Cerebellar cortex (tissue), 1 donor: ENCODE measurements at regions not wholly inside any gene's neighbourhood (a gene's known extent, or its start where the extent isn't known, plus 50 kb on each side); places are given as distances from the start of the nearest gene placed in this dataset.
"Not testable (repeated sequence)": the region's sequence is repeated elsewhere in the genome, so short reads cannot be mapped to it uniquely, and the experiment has no call there.

Experiments
- DNase-seq: peaks from one replicate; pipeline ENCODE4 v3.0.0-alpha.2; 2015; ENCODE audit warnings: low spot score

DNA sequence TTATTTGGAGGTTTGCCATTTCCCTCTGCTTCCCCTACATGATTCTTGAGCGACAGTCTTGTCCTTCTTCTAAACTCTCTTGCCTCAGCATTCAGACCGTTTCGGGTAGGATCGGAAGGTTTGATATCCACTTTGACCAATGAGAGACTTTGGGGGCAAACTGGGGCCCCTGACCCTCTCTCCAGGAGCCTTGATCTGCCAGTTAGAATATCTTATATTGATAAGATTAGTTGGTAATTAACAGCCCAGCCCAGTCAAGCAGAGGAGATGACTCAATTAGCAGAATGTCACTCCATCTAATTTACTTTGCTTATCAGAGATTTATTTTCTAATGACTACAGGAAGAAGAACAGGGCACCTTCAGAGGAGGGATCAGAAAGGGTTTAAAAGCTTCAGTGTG is 532.8 kb downstream of the XYLT1 start:
- DNase-seq, result no peak

DNA sequence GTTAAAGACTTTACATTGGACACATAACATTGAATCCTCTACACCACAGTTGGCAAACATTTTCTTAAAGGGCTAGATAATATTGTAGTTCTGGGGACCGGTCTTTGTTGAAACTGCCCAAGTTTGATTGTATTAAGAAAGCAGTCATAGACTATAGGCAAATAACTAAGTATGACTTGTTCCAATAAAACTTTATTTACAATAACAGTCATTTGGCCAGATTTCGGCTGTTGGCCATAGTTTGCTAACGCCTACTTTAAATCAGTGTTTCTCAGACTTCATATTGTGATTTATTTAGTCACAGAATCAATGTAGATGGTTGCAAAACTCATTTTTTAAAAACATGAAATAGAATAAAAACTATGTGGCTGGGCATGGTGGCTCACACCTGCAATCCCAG is 531.8 kb downstream of the XYLT1 start:
- DNase-seq, result no peak

DNA sequence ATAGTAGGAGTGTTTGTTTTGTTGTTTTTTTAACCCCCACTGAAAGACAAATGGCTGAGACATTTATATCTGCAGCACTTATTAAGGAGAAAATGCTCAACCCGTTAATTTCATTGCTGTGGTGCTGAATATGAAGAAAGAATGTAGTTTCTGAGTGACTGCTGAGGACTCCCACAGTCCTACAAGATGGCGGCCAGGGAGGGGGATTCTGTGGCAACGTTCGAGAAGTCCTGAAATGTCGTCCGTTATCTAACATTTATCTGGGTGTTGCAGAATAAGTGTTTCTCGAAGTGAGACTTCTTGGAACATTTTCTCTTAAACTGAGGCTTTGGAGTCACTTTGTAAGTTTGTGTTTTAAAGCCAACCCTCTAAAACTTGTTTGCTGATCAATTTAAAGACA is 530.4 kb downstream of the XYLT1 start:
- no peak for DNase-seq

- not testable (repeated sequence) for DNase-seq
Measured at GRCh38 chr16:16942849-16943248, 527.9 kb downstream of the XYLT1 start.

DNA sequence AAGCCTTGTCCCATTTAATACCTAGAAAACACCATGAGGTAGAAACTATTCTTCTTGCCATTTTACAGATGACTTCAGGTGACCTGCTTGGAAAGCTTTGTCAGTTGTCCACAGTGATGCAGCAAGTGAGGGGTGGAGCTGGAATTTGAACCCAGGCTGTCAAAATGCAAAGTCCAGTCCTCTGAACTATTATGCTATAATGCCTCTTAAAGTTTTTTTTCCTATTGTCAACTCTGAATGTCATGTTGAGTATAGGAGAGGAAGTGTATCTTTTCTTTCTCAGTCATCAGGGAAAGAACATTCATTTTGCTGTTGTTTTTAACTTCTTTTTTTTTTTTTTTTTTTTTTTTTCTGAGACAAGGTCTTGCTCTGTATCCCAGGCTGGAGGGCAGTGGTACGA is 525.6 kb downstream of the XYLT1 start:
- no peak for DNase-seq

DNA sequence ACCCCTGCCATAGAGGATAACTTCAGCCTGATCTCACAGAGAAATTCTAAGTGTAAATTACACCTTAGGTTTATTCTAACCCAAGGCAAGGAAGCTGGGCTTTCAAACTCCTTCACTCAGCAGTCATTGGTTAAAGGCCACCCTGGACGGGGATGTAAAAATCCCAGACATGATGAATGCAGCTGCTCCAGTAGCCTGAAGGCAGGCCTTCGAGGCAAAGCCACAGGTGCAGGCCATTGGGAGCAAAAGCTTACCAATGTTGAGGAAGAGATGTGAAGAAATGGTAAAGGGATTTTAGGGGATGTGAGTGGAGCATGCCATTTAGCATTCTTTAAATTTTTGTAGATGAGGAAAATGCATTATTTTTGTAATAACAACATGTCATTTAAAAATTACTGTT is 514.4 kb downstream of the XYLT1 start:
- DNase-seq, result no peak

DNA sequence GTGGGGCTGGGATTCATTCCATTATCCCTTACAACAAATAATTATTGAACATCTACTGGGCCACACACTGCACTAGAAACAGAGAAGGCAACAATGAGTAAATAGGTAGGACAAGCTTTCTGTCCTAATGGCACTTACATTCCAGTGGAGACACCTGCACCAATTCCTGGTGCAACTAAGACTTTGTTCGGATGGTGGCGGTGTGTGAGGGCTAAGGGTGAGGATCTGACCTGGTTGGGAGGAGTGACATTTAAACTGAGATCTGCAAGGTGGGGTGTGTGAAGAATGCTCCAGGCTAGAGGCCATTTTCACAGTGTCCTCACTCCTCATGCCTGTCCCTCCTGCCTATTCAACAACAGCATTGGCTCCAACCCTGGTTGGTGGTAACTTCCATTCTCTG is 510.0 kb downstream of the XYLT1 start:
- DNase-seq, result no peak

DNA sequence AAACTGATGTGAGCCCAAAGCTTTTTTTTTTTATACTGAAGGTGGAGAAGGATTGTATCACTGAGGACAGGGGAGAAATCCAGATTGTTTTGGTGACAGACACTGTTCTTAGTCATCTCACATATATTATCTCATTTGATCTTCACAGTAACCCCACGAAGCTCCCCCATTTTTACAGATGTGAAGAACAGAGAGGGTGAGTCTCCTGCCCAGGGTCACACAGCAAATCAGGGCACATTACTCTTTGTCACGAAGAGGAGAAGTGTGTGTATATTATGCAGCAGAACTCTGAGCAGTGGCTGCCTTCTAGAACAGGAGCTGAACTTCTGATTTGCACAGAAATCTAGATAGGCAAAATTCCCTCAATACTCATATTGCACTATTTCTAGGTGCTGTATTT is 504.3 kb downstream of the XYLT1 start:
- no peak for DNase-seq

DNA sequence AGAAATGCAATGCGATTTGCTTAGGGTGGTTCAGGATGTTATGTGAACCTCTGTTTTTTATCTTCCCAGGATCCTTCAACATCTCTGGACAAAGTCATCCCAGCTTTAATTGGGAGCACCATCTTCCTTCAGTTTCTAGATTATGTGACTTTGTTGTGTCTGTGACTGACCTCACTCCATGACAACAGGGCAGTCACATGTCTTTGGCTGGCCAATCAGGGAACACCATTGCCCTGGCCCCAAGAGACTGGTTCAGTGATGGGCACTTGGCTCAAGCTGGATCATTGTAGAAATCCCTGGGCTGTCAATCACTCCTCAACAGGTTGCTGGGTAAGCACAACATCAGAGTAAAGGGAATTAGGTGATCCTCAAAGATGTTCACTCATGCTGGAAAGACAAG is 499.7 kb downstream of the XYLT1 start:
- no peak for DNase-seq

- no peak for DNase-seq
Measured at GRCh38 chr16:16972831-16973230, 497.9 kb downstream of the XYLT1 start.

- DNase-seq, result no peak
Measured at GRCh38 chr16:16973707-16974591, 496.8 kb downstream of the XYLT1 start.

- no peak for DNase-seq
Measured at GRCh38 chr16:16982614-16983013, 488.1 kb downstream of the XYLT1 start.

DNA sequence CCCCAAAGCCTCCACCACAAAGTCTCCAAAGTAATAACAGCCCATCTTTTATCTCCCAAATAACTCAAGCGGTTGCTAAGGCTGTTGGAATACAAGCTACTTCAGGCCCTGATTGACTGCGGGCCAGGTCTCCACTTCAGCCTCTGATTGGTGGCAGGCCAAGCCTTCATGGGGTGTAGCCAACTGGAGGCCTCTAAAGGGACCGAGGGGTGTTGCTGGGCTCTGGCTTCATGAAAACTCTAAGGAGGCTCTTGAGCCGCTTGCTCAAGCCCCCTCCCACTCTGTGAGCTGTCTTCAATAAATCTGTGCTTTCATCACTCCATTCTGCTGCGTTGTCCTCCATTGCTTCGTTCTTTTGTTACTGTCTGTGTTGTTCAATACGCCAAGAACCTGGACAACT is 487.2 kb downstream of the XYLT1 start:
- no peak for DNase-seq

DNA sequence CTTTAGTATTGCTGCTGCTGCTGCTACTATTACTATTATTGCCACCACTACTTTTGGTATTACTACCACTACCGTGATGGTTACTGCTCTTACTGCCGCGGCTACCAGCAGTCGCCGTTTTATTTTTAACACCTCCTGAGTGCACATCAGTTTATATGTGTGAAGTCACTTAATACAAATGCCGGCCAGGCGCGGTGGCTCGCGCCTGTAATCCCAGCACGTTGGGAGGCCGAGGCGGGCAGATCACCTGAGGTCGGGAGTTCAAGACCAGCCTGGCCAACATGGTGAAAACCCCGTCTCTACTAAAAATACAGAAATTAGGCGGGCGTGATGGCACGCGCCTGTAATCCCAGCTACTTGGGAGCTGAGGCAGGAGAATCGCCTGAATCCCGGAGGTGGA is 486.7 kb downstream of the XYLT1 start:
- not testable (repeated sequence) for DNase-seq

DNA sequence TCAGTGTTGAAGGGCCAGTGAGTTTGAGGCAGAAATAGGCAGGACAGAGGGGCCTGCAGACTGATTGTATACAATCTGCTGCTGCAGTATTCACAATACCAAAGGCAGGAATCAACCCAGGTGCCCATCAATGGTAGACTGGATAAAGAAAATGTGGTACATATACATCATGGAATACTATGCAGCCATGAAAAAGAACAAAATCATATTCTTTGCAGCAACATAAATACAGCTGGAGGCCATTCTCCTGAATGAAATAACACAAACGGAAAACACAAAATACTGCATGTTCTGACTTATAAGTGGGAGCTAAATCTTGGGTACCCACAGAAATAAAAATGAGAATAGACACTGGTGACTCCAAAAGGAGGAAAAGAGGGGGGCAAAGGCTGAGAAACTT is 485.1 kb downstream of the XYLT1 start:
- DNase-seq, result no peak

GRCh38 chr16:16988963-16989362 is 481.8 kb downstream of the XYLT1 start:
- DNase-seq, result no peak

DNA sequence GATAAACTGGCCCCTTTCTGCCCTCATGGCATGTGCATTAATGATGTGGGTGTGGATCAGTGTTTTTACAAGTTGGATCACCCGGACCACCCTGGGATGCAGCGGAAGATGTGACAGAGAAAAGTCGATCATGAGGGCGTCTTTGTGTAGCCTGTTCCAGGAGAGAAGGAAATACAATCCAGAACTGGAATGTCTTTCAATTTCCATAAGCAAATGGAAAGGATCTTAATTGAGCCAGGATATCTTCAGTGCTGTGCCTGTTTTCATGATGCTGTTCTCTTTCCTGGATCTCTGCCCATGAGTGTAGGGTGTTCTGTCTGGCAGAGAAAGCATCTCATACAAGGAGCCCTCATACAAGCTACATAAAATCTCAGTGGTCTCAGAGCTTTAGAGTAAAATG is 481.4 kb downstream of the XYLT1 start:
- no peak for DNase-seq

DNA sequence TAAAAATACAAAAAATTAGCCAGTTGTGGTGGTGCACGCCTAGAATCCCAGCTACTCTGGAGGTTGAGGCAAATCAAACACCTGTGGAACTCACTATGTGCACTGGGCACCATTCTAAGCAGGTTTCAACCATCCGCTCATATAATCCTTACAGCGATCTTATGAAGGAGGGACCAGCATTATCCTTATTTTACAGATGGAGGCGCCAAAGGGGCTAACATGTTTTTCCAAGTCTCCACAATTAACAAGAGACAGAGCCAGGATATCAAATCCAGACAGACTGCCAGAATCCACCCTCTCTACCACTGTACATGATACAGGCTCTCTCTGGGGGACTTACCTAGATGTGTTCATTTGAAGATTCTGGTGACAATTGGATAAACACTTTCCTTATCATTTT is 479.0 kb downstream of the XYLT1 start:
- DNase-seq, result no peak

- DNase-seq, result no peak
Measured at GRCh38 chr16:16992975-16993765, 477.6 kb downstream of the XYLT1 start.

GRCh38 chr16:16994831-16995230 is 475.9 kb downstream of the XYLT1 start:
- DNase-seq, result no peak

DNA sequence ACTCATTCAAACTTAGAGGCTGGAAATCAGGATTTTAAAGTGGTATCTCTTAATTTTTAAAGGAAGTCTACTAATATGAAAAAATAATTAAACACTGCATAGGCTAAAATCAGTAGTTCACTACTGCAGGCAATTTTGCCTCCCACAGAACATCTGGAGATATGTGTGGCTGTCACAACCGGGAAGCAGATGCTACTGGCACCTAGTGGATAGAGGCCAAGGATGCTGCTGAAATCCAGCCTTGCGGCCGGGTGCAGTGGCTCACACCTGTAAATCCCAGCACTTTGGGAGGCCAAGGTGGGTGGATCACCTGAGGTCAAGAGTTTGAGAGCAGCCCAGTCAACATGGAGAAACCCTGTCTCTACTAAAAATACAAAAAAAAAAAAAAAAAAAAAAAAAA is 473.9 kb downstream of the XYLT1 start:
- no peak for DNase-seq

DNA sequence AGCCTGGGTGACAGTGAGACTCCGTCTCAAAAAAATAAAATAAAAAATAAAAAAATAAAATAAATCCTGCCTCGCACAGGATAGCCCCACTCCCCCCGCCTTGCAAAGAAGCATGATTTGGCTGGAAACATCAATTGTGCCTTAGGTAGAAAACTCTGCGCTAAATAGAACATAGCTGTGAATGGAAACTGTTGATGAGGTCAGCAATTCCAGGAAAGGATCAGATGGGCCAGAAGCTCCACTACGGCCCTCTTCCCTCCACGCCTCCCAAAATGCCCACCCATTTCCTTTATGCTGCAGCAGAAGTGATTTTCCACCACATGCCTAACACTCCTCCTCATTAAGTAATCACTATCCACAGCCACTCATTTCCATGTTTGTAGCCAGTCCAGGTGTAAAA is 473.4 kb downstream of the XYLT1 start:
- no peak for DNase-seq

DNA sequence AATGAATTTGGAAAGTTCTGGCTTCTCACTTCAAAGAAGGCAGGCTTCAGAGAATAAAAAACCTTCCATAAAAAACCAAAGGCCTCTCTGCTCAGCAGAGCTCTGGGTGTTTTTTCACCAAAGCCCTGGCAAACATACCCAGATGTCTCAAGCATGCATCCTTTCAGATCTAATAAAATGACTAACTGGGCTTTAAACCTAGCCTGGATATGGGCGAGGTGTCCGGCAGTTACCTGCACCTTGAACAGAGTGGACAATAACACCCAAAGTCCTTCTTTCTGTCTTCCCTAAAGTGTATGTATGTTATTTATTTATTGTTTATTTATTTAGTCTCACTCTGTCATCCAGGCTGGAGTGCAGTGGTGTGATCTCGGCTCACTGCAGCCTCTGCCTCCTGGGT is 469.3 kb downstream of the XYLT1 start:
- no peak for DNase-seq
